Loucy (cell line): ENCODE measurements at regions not wholly inside any gene's neighbourhood (a gene's known extent, or its start where the extent isn't known, plus 50 kb on each side); places are given as distances from the start of the nearest gene placed in this dataset.

Experiments
- EZH2phosphoT487 ChIP-seq: fragments of 200-600 bp; IDR thresholded peaks from 2 replicates; pipeline ENCODE4 v1.6.1; 2018; ENCODE audit warnings: antibody characterized with exemption, mild to moderate bottlenecking, moderate library complexity, borderline replicate concordance
- TF ChIP-seq, protein P1 (sequence below): fragments of 200-600 bp; sonication (generic); conservative IDR thresholded peaks from 2 replicates; pipeline ENCODE4 v1.5.1; 2014; ENCODE audit warnings: mild to moderate bottlenecking, antibody characterized with exemption, low read length

GRCh38 chr14:76698191-76698590 lies 63.1 kb upstream of the VASH1 start:
- TF ChIP-seq, protein P1, sequence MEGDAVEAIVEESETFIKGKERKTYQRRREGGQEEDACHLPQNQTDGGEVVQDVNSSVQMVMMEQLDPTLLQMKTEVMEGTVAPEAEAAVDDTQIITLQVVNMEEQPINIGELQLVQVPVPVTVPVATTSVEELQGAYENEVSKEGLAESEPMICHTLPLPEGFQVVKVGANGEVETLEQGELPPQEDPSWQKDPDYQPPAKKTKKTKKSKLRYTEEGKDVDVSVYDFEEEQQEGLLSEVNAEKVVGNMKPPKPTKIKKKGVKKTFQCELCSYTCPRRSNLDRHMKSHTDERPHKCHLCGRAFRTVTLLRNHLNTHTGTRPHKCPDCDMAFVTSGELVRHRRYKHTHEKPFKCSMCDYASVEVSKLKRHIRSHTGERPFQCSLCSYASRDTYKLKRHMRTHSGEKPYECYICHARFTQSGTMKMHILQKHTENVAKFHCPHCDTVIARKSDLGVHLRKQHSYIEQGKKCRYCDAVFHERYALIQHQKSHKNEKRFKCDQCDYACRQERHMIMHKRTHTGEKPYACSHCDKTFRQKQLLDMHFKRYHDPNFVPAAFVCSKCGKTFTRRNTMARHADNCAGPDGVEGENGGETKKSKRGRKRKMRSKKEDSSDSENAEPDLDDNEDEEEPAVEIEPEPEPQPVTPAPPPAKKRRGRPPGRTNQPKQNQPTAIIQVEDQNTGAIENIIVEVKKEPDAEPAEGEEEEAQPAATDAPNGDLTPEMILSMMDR = no peak
- no peak for TF ChIP-seq EZH2phosphoT487
